H1 (cell line): ENCODE measurements at regions not wholly inside any gene's neighbourhood (a gene's known extent, or its start where the extent isn't known, plus 50 kb on each side); places are given as distances from the start of the nearest gene placed in this dataset.
"Not testable (repeated sequence)": the region's sequence is repeated elsewhere in the genome, so short reads cannot be mapped to it uniquely, and the experiment has no call there.

ENCODE experiments used
- CTCF ChIA-PET: fragments of 300-600 bp; sonication (Branson Sonifier 250); formaldehyde crosslinking; loops from one replicate; lab custom pipeline; 2021; ENCODE audit not compliant: partially characterized antibody; lab: Charles Lee
- POLR2A ChIA-PET: fragments of 300-600 bp; sonication (Branson Sonifier 250); formaldehyde crosslinking; loops from one replicate; lab custom pipeline; 2021; ENCODE audit warnings: inconsistent platforms; ENCODE audit not compliant: partially characterized antibody; lab: Charles Lee
- DNase-seq, 2 experiments: peaks; one replicate each; pipeline versions ENCODE4 v3.0.0 to v3.0.0-alpha.2; 2010 to 2022; ENCODE audit warnings: low spot score in 2 of 2, low read depth in 1 of 2, mixed read lengths in 1 of 2
- FAIRE-seq: peaks from 2 replicates; lab custom pipeline; 2011; peaks lifted over from hg19 to GRCh38; lab: Jason Lieb, UNC
- H2AFZ ChIP-seq: 2 replicates; pipeline ENCODE4 v1.8.1; 2012; ENCODE audit warnings: low read length, inconsistent platforms
- H2AK5ac ChIP-seq: 2 replicates; pipeline ENCODE4 v1.6.1; 2013; ENCODE audit warnings: low read depth, low read length
- H2BK120ac ChIP-seq: replicated peaks from 2 replicates; pipeline ENCODE3; 2013; ENCODE audit warnings: low read depth, low read length, inconsistent platforms
- H2BK12ac ChIP-seq: 2 replicates; pipeline ENCODE4 v1.6.1; 2013; ENCODE audit warnings: low read depth, low read length
- H2BK15ac ChIP-seq: 2 replicates; pipeline ENCODE4 v1.6.1; 2013; ENCODE audit warnings: low read length
- H2BK20ac ChIP-seq: 2 replicates; pipeline ENCODE4 v1.6.1; 2013; ENCODE audit warnings: low read length
- H2BK5ac ChIP-seq: 2 replicates; pipeline ENCODE4 v1.6.1; 2013; ENCODE audit warnings: low read depth, low read length
- H3K14ac ChIP-seq: 2 replicates; pipeline ENCODE4 v1.6.1; 2013; ENCODE audit warnings: inconsistent platforms; ENCODE audit not compliant: insufficient read length
- H3K18ac ChIP-seq: 2 replicates; pipeline ENCODE4 v1.6.1; 2013; ENCODE audit warnings: low read length; ENCODE audit errors: extremely low read depth
- H3K23ac ChIP-seq: 2 replicates; pipeline ENCODE4 v1.6.1; 2013; ENCODE audit warnings: inconsistent platforms; ENCODE audit not compliant: insufficient read length
- H3K23me2 ChIP-seq: 2 replicates; pipeline ENCODE4 v1.6.1; 2013; ENCODE audit warnings: low read depth, low read length
- H3K27ac ChIP-seq: 2 replicates; pipeline ENCODE4 v1.6.1; 2011; ENCODE audit warnings: low read depth, low read length, inconsistent platforms
- H3K27me3 ChIP-seq, 4 experiments: replicated peaks in 1 of 4; 1 replicate in 1 of 4; 2 replicates in 3 of 4; pipeline versions ENCODE4 v1.6.1 to v1.8.1; 2011 to 2013; ENCODE audit warnings: low read length in 3 of 4, mild to moderate bottlenecking in 3 of 4, inconsistent platforms in 2 of 4, mixed read lengths in 2 of 4, moderate library complexity in 1 of 4; ENCODE audit not compliant: control insufficient read depth in 3 of 4, insufficient read depth in 3 of 4; ENCODE audit errors: extremely low read depth in 1 of 4
- H3K36me3 ChIP-seq, 4 experiments: 2 replicates each; pipeline versions ENCODE4 v1.6.1 to v1.8.1; 2011 to 2013; ENCODE audit warnings: mild to moderate bottlenecking in 4 of 4, low read length in 3 of 4, moderate library complexity in 2 of 4, control low read depth in 1 of 4, inconsistent platforms in 1 of 4; ENCODE audit not compliant: insufficient read depth in 4 of 4, control insufficient read depth in 2 of 4
- H3K4ac ChIP-seq: replicated peaks from 2 replicates; pipeline ENCODE3; 2013; ENCODE audit warnings: low read length, low read depth, mixed read lengths, inconsistent platforms; ENCODE audit not compliant: insufficient read length
- H3K4me1 ChIP-seq, 4 experiments: replicated peaks in 1 of 4; 1 replicate in 1 of 4; 2 replicates in 3 of 4; pipeline versions ENCODE4 v1.6.1 to v1.8.1; 2011 to 2013; ENCODE audit warnings: low read length in 3 of 4, inconsistent platforms in 2 of 4, mixed read lengths in 1 of 4; ENCODE audit not compliant: insufficient read depth in 4 of 4, control insufficient read depth in 3 of 4
- H3K4me2 ChIP-seq, 2 experiments: 2 replicates each; pipeline versions ENCODE4 v1.6.1 to v1.8.1; 2011 to 2013; ENCODE audit warnings: low read depth in 2 of 2, low read length in 2 of 2, control low read depth in 1 of 2, inconsistent platforms in 1 of 2, mild to moderate bottlenecking in 1 of 2; ENCODE audit not compliant: insufficient read depth in 1 of 2
- H3K4me3 ChIP-seq, 4 experiments: fragments of 200-600, 300-600 bp in 1 of 4; sonication (generic), shearing (Covaris generic), sonication (Bioruptor Twin) in 1 of 4; 2 replicates each; pipeline versions ENCODE4 v1.5.1 to v1.8.1; 2011 to 2016; ENCODE audit warnings: low read length in 4 of 4, low read depth in 3 of 4, control low read depth in 2 of 4, inconsistent platforms in 2 of 4, mild to moderate bottlenecking in 2 of 4, mixed read lengths in 1 of 4, moderate library complexity in 1 of 4; ENCODE audit not compliant: insufficient read depth in 2 of 4; ENCODE audit errors: extremely low read depth in 1 of 4
- H3K56ac ChIP-seq: replicated peaks from 2 replicates; pipeline ENCODE3; 2013; ENCODE audit warnings: low read depth, mild to moderate bottlenecking, mixed read lengths, low read length, inconsistent platforms; ENCODE audit not compliant: insufficient read length
- H3K79me1 ChIP-seq: 2 replicates; pipeline ENCODE4 v1.6.1; 2013; ENCODE audit warnings: low read depth, low read length, control low read depth
- H3K79me2 ChIP-seq, 2 experiments: 2 replicates each; pipeline versions ENCODE4 v1.6.1 to v1.8.1; 2012 to 2013; ENCODE audit warnings: low read length in 2 of 2, mild to moderate bottlenecking in 2 of 2, inconsistent platforms in 1 of 2; ENCODE audit not compliant: insufficient read depth in 2 of 2, control insufficient read depth in 1 of 2
- H3K9ac ChIP-seq, 4 experiments: replicated peaks in 1 of 4; 1 replicate in 1 of 4; 2 replicates in 3 of 4; pipeline versions ENCODE4 v1.6.1 to v1.8.1; 2011 to 2013; ENCODE audit warnings: low read depth in 3 of 4, low read length in 3 of 4, control low read depth in 2 of 4, mild to moderate bottlenecking in 2 of 4, moderate library complexity in 2 of 4, inconsistent platforms in 1 of 4; ENCODE audit errors: extremely low read depth in 1 of 4
- H3K9me3 ChIP-seq, 2 experiments: 2 replicates each; pipeline versions ENCODE4 v1.6.1 to v1.8.1; 2012 to 2013; ENCODE audit warnings: mild to moderate bottlenecking in 2 of 2, moderate library complexity in 2 of 2, control low read depth in 1 of 2, inconsistent platforms in 1 of 2, low read depth in 1 of 2, low read length in 1 of 2, mixed read lengths in 1 of 2; ENCODE audit not compliant: insufficient read depth in 2 of 2
- H4K20me1 ChIP-seq, 2 experiments: replicated peaks in 1 of 2; 2 replicates each; pipeline versions ENCODE3 to v1.8.1; 2011 to 2013; ENCODE audit warnings: inconsistent platforms in 2 of 2, low read length in 2 of 2, mild to moderate bottlenecking in 1 of 2; ENCODE audit not compliant: insufficient read depth in 2 of 2, control insufficient read depth in 1 of 2
- H4K5ac ChIP-seq: 2 replicates; pipeline ENCODE4 v1.6.1; 2013; ENCODE audit warnings: low read length, low read depth, mixed read lengths, inconsistent platforms; ENCODE audit not compliant: insufficient read length
- H4K8ac ChIP-seq: 2 replicates; pipeline ENCODE4 v1.8.0; 2013; ENCODE audit warnings: mild to moderate bottlenecking, moderate library complexity, low read length, inconsistent platforms; ENCODE audit not compliant: insufficient read depth; ENCODE audit errors: extremely low read depth
- H4K91ac ChIP-seq: replicated peaks from 2 replicates; pipeline ENCODE3; 2013; ENCODE audit warnings: low read length, mixed read lengths, inconsistent platforms; ENCODE audit not compliant: insufficient read length

- not testable (repeated sequence) for H4K8ac ChIP-seq, H3K18ac ChIP-seq
Measured at GRCh38 chr7:119914119-119914518, 358.9 kb upstream of the KCND2 start.

More at GRCh38 chr7:119914119-119914518, 358.9 kb upstream of the KCND2 start:
- H4K91ac ChIP-seq, FAIRE-seq, H2BK12ac ChIP-seq, H3K9me3 ChIP-seq, H2AFZ ChIP-seq, H2BK120ac ChIP-seq, H3K23ac ChIP-seq, POLR2A ChIA-PET, H2BK5ac ChIP-seq, H3K4me2 ChIP-seq, H2BK20ac ChIP-seq, DNase-seq, H3K79me2 ChIP-seq, H3K4me3 ChIP-seq, H3K23me2 ChIP-seq, H4K5ac ChIP-seq, H4K20me1 ChIP-seq, H2AK5ac ChIP-seq, H3K27me3 ChIP-seq, CTCF ChIA-PET, H3K36me3 ChIP-seq, H3K9ac ChIP-seq, H3K79me1 ChIP-seq, H3K56ac ChIP-seq, H3K4me1 ChIP-seq, H2BK15ac ChIP-seq, H3K14ac ChIP-seq, H3K27ac ChIP-seq, H3K4ac ChIP-seq: not testable (repeated sequence)
